GM12872 (cell line): ENCODE measurements at regions not wholly inside any gene's neighbourhood (a gene's known extent, or its start where the extent isn't known, plus 50 kb on each side); places are given as distances from the start of the nearest gene placed in this dataset.

Experiments
- TF ChIP-seq, protein P1 (sequence below): IDR thresholded peaks from 3 replicates; pipeline ENCODE4 v1.5.1; 2011; ENCODE audit warnings: low read depth, mild to moderate bottlenecking, low read length, moderate library complexity; ENCODE audit not compliant: insufficient read depth

DNA sequence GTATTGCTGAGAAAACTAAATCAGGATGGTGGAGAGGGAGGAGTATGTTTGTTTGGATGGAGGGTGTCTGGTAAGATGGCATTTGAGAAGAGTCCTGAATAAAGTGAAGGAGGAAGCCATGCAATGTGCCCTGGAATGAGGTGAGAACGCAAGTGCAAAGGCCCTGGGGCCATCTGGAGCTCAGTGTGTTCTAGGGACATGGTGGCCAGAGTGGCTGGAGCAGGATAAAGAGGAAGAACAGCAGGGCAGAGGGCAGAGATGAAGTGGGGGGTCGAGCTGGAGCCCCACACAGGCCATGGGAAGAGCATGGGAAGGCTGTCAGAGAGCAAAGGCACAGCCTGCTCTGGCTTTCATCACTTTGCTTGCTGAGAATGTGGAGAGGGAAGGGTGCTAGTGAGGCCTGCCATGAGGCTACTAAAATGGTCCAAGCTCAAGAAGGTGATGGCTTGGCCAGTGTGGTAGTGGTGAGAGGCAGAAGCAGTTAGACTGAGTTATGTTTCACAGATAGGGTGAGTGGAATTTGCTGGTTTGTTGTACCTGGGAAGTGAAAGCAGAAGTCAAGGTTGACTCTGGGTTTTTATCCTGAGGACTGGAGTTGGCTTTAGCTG is 234.1 kb downstream of the FOXL1 start:
- TF ChIP-seq, protein P1, sequence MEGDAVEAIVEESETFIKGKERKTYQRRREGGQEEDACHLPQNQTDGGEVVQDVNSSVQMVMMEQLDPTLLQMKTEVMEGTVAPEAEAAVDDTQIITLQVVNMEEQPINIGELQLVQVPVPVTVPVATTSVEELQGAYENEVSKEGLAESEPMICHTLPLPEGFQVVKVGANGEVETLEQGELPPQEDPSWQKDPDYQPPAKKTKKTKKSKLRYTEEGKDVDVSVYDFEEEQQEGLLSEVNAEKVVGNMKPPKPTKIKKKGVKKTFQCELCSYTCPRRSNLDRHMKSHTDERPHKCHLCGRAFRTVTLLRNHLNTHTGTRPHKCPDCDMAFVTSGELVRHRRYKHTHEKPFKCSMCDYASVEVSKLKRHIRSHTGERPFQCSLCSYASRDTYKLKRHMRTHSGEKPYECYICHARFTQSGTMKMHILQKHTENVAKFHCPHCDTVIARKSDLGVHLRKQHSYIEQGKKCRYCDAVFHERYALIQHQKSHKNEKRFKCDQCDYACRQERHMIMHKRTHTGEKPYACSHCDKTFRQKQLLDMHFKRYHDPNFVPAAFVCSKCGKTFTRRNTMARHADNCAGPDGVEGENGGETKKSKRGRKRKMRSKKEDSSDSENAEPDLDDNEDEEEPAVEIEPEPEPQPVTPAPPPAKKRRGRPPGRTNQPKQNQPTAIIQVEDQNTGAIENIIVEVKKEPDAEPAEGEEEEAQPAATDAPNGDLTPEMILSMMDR, result no peak

DNA sequence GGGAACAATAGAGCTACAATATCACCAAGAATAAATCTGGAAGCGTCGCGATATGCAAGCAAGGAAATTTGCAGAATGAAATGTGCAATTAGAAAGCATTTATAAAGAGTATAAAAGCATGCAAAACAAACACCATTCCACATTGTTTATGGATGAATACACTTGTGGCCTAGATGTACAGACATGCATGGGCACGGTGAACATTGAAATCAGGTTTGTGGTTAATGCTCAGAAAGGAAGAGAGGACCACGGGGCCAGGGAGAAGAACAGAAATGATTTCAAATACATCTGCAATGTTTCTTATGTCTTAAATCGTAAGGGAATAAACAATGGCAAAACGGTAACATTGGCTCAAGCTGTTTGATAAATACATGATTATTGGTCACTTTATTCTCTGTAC is 235.9 kb downstream of the FOXL1 start:
- TF ChIP-seq, protein P1, result no peak

DNA sequence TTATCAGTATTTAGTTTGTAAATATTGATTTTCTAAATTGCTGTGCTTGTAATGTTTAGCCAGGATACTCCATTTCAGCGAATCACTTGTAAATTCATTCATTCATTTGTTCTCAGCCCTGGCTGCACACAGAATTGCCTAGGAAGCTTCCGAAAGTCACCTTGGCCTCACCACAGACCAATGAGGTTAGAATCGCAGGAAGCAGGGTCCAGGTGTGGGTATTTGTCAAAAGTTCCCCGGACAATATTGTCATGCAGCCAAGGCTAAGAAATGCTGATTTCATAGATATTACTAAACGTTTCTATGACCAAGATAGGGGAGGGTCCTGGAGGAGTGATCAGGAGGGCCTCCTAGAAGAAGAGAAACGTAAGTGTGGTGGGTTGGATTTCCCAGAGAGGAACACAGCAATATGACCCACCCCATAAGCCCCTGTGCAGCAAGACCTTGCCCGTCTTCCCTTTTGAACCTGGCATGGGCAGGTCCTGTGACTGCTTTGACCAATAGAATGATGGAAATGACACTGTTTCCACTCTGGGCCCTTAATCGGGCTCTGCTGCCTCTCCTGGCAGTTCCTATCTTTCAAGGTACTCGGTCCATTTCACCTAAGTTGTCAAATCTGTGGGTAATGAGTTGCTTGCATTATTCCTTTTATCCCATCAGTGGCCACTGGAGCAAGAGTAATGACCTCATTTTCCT is 238.7 kb downstream of the FOXL1 start:
- TF ChIP-seq, protein P1, result no peak

DNA sequence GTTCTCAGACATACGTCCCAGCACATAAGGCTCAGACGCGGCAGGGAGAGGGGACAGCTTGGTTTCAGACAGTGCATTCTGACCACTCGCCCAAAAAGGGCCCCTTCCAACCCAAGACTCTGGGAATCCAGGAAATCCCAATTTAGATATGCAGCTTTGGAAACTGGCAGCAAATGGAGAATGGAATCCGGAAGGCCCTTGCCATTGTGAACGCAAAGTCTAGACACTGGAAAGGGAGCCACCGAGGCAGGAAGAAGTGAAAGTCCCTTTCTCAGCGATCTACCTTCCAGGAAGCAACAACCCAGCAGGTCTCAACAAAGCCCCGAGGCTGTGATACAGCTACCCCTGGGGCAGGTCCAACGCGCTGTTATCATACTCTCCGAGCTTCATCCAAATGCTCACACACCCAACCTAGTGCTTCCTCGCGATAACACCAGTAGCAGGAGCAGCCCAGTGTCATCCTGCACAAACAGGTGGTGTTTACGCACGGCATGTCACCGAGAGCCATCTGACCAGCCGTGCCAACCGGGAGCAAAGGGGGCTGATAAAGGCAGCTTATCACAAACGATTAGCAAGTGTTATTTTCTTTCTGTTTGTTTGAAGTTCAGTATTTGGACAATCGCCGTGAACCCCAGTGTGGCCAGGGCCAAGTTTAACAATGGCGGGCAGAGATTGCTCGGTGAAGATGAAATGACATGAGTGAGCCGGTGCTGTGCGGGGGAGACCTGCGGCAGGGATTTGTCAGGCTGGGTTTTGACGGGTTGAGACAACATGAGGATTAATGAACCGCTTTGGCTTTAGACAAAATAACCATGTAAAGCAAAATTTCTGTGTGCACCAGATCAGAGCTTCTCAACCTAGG is 240.6 kb downstream of the FOXL1 start:
- TF ChIP-seq, protein P1, result no peak

DNA sequence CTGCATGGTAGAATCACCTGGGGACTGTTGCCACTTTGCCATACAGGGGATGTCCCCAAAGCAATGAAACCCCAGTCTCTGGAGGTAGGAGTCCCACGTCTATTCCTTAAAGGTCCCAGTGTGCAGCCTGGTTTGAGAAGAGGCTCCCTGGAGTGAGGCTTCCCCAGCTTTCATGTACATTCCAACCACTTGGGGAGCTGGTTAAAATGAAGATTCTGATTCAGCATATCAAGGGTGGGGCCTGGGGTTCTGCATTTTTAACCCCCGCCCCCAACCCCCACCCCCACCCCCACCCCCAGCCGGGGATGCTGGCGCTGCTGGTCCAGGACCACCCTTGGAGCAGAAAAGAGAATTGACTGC is 241.2 kb downstream of the FOXL1 start:
- TF ChIP-seq, protein P1, result no peak

DNA sequence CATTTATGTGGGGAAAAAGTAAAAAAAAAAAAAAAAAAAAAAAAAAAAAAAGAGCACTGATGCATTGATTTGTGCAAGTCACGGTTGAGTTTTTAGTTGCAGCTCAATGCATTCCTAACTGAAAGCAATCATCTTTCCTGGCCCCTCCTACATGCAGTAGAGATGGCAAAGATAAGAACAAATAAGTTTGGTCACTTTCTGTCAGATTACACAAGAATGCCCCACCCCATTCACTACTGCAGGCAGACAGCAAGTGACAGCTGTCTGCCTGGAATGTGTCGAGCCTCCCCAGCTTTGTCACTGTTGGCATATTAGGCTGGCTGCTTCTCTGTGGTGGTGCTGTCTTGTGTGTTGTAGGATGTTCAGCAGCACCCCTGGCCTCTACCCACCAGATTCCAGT is 243.5 kb downstream of the FOXL1 start:
- TF ChIP-seq, protein P1, result no peak

DNA sequence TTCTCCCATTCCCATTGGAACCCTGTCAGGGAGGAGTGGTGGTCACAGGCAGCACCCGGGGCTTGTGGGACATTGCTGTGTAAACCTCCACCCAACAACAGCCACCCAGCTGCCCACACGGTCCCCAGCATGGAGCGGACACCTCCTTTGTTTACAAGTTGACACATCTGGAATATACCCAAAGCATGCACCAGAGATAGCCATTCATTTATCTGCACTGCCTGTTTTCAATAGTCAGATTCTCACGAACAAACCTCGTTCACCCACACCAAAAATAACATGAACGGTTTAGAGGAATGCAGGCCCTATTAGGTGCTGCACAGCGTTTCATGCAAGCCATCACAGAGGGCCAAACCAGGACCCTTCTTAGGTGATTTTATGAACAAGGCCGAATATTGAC is 244.8 kb downstream of the FOXL1 start:
- TF ChIP-seq, protein P1, result no peak
